ENCODE measurements at regions not wholly inside any gene's neighbourhood (a gene's known extent, or its start where the extent isn't known, plus 50 kb on each side); places are given as distances from the start of the nearest gene placed in this dataset.
"Not testable (repeated sequence)": the region's sequence is repeated elsewhere in the genome, so short reads cannot be mapped to it uniquely, and the experiment has no call there.

DNA sequence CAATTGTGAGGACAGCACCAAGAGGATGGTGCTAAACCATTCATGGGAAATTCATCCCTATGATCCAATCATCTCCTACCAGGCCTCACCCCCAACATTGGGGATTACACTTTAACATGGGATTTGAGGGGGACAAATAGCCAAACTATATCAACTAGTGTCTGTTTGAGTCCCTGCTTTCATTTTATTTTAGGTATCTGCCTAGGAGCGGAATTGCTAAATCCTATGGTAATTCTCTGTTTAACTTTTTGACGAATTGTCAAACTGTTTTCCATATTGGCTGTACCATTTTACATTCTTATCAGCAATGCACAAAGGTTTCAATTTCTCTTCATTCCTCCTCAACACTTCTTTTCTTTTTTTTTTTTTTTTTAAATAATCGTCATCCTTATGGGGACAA lies 318.4 kb upstream of the NRP1 start:
- TF ChIP-seq, protein P1, sequence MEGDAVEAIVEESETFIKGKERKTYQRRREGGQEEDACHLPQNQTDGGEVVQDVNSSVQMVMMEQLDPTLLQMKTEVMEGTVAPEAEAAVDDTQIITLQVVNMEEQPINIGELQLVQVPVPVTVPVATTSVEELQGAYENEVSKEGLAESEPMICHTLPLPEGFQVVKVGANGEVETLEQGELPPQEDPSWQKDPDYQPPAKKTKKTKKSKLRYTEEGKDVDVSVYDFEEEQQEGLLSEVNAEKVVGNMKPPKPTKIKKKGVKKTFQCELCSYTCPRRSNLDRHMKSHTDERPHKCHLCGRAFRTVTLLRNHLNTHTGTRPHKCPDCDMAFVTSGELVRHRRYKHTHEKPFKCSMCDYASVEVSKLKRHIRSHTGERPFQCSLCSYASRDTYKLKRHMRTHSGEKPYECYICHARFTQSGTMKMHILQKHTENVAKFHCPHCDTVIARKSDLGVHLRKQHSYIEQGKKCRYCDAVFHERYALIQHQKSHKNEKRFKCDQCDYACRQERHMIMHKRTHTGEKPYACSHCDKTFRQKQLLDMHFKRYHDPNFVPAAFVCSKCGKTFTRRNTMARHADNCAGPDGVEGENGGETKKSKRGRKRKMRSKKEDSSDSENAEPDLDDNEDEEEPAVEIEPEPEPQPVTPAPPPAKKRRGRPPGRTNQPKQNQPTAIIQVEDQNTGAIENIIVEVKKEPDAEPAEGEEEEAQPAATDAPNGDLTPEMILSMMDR (conservative IDR thresholded peaks at IDR 0.05; ENCODE audit: low read depth, low read length) = no peak
- DNase-seq (ENCODE audit: low read depth) = no peak
- H3K4me3 ChIP-seq (ENCODE audit: low read length) = no peak overlapping the region

GRCh38 chr10:33650131-33650530 lies 315.7 kb upstream of the NRP1 start:
- H3K4me3 ChIP-seq (ENCODE audit: low read length); DNase-seq (ENCODE audit: low read depth): not testable (repeated sequence)

DNA sequence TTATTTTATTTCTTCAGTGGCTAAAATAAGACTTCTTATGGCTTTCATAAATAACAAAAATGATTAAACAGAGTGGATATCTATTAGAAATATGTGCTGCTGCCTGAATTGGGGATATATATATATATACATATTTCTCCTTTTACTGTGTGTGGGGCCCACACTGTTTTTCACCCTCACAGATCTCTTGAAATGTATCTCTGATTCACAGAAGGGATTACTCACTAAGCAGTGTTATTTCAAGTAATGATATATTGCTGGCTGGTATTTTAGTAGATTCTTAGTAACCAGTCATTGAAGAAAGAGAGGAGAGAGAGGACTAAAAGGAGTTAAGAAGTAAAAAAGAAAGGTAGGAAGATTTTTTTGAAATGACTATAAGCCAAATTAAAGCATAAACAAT lies 308.6 kb upstream of the NRP1 start:
- H3K4me3 ChIP-seq (ENCODE audit: low read length) = no peak overlapping the region
- TF ChIP-seq, protein P1 (conservative IDR thresholded peaks at IDR 0.05; ENCODE audit: low read depth, low read length) = no peak
- DNase-seq (ENCODE audit: low read depth) = no peak

DNA sequence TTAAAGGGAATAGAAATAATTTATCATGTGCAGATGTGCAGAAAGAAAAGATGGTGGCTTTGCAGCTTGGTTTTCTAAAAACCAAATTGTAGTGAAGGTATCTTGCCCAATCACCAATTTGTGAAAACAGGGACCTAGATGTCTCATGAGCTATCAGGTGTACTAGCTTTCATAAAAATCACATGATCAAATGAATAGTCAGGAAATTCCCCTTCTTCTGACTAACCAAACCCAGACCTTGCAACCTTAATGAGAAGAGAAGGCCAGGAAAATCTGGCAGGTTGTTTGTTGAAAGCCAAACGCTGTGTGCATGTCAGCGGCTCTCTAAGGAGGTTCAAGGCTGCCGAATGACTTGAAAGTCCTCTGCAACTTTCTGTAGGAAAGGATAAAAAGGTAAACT lies 304.4 kb upstream of the NRP1 start:
- no peak for DNase-seq (ENCODE audit: low read depth)
- TF ChIP-seq, protein P1 (conservative IDR thresholded peaks at IDR 0.05; ENCODE audit: low read depth, low read length) = no peak
- no peak overlapping the region for H3K4me3 ChIP-seq (ENCODE audit: low read length)

DNA sequence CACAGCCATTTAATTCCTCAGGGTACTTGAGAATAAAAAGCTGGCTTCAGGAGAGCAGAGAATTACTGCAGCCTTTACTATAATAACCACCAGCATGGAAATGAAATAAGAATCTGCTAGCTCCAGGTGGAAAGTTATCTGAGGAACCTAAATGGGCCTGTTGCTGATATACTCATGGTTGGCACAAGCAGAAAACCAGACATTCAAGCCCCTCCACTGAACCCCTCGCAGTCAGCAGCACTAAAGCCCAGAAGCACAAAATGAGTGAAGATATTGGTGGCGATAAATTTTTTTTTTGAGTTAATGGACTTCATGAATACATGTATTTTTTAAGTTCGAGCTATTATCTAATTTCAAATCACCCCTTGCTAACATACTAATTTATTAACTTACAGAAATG lies 303.9 kb upstream of the NRP1 start:
- DNase-seq (ENCODE audit: low read depth) = no peak
- TF ChIP-seq, protein P1 (conservative IDR thresholded peaks at IDR 0.05; ENCODE audit: low read depth, low read length) = no peak

GRCh38 chr10:33635967-33636515 lies 301.6 kb upstream of the NRP1 start:
- TF ChIP-seq, protein P1 (conservative IDR thresholded peaks at IDR 0.05; ENCODE audit: low read depth, low read length) = no peak
- no peak overlapping the region for H3K4me3 ChIP-seq (ENCODE audit: low read length)
- no peak for DNase-seq (ENCODE audit: low read depth)

More for the DNA sequence above, 303.9 kb upstream of the NRP1 start:
- H3K4me3 ChIP-seq (ENCODE audit: low read length) = no peak overlapping the region

DNA sequence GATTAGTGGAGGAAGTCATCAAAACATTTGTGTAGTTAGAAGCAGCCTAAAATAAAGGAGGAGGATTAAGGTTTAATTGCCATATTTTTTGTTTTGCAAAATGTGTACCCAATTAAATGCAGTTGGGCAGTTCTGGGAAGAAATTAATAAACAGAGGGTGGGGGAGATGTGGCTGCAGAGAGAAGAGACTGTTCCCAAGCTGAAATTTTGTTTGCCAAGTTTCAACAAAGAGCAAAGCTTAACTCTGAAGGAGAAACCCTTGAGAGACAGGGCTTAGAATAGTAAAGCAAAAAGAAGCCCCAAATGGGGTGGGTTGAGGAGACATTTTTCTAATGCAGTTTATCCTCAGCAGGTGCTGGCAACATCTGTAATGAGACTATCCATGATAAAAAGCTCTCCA lies 298.0 kb upstream of the NRP1 start:
- DNase-seq (ENCODE audit: low read depth) = no peak
- H3K4me3 ChIP-seq (ENCODE audit: low read length) = no peak overlapping the region
- TF ChIP-seq, protein P1 (conservative IDR thresholded peaks at IDR 0.05; ENCODE audit: low read depth, low read length) = no peak

- H3K4me3 ChIP-seq (ENCODE audit: low read length) = no peak overlapping the region
- TF ChIP-seq, protein P1 (conservative IDR thresholded peaks at IDR 0.05; ENCODE audit: low read depth, low read length) = no peak
- DNase-seq (ENCODE audit: low read depth) = no peak
Observed at GRCh38 chr10:33631991-33632390, 297.5 kb upstream of the NRP1 start.
